DND-41 (cell line): ENCODE measurements at regions not wholly inside any gene's neighbourhood (a gene's known extent, or its start where the extent isn't known, plus 50 kb on each side); places are given as distances from the start of the nearest gene placed in this dataset.

Experiments used
- ATAC-seq: fragments of 200-7000 bp; cut with Tn5 transposase; 3 replicates; pipeline ENCODE4 v1.9.1; 2021; ENCODE audit warnings: low read depth; ENCODE audit not compliant: insufficient read depth
- DNase-seq: peaks from one replicate; pipeline ENCODE4 v3.0.0-alpha.2; 2020
- H2AFZ ChIP-seq: 2 replicates; pipeline ENCODE4 v1.6.0; 2012; ENCODE audit warnings: low read depth, low read length
- H3K27ac ChIP-seq: 2 replicates; pipeline ENCODE4 v1.5.1; 2012; ENCODE audit warnings: low read length, inconsistent platforms
- H3K27me3 ChIP-seq: fragments of 200-600 bp; sonication (generic); 2 replicates; pipeline ENCODE4 v1.6.0; 2012; ENCODE audit warnings: low read length, mild to moderate bottlenecking, inconsistent platforms; ENCODE audit not compliant: insufficient read depth, poor library complexity
- H3K36me3 ChIP-seq: 2 replicates; pipeline ENCODE4 v1.5.1; 2012; ENCODE audit warnings: low read length, inconsistent platforms; ENCODE audit not compliant: insufficient read depth
- H3K4me1 ChIP-seq: 2 replicates; pipeline ENCODE4 v1.5.1; 2012; ENCODE audit warnings: mild to moderate bottlenecking, low read length; ENCODE audit not compliant: insufficient read depth
- H3K4me2 ChIP-seq: 2 replicates; pipeline ENCODE4 v1.6.0; 2012; ENCODE audit warnings: mild to moderate bottlenecking, moderate library complexity, low read length, inconsistent platforms; ENCODE audit not compliant: insufficient read depth
- H3K4me3 ChIP-seq, 2 experiments: fragments of 200-600 bp in 1 of 2; shearing (Covaris generic) in 1 of 2; 2 replicates each; pipeline ENCODE4 v1.5.1; 2012 to 2016; ENCODE audit warnings: inconsistent platforms in 2 of 2, low read length in 2 of 2, mild to moderate bottlenecking in 2 of 2, low read depth in 1 of 2, moderate library complexity in 1 of 2
- H3K79me2 ChIP-seq: 2 replicates; pipeline ENCODE4 v1.6.0; 2012; ENCODE audit warnings: low read length, inconsistent platforms; ENCODE audit not compliant: insufficient read depth
- H3K9ac ChIP-seq: 2 replicates; pipeline ENCODE4 v1.6.0; 2012; ENCODE audit warnings: low read depth, mild to moderate bottlenecking, inconsistent platforms, low read length, moderate library complexity
- H3K9me3 ChIP-seq: 2 replicates; pipeline ENCODE4 v1.5.1; 2012; ENCODE audit warnings: low read length, moderate library complexity, mild to moderate bottlenecking, inconsistent platforms; ENCODE audit not compliant: insufficient read depth, severe bottlenecking
- H4K20me1 ChIP-seq: 2 replicates; pipeline ENCODE4 v1.6.0; 2012; ENCODE audit warnings: low read length; ENCODE audit not compliant: insufficient read depth
- EZH2 ChIP-seq: IDR thresholded peaks from 3 replicates; pipeline ENCODE4 v1.6.1; 2012; ENCODE audit warnings: borderline replicate concordance, low read depth, mild to moderate bottlenecking, moderate library complexity, low read length, inconsistent platforms; ENCODE audit not compliant: severe bottlenecking
- TF ChIP-seq, protein P1 (sequence below): IDR thresholded peaks from 2 replicates; pipeline ENCODE4 v1.5.1; 2012; ENCODE audit warnings: borderline replicate concordance, low read length, moderate library complexity, mild to moderate bottlenecking; ENCODE audit not compliant: poor library complexity, severe bottlenecking; ENCODE audit errors: extremely low read depth

DNA sequence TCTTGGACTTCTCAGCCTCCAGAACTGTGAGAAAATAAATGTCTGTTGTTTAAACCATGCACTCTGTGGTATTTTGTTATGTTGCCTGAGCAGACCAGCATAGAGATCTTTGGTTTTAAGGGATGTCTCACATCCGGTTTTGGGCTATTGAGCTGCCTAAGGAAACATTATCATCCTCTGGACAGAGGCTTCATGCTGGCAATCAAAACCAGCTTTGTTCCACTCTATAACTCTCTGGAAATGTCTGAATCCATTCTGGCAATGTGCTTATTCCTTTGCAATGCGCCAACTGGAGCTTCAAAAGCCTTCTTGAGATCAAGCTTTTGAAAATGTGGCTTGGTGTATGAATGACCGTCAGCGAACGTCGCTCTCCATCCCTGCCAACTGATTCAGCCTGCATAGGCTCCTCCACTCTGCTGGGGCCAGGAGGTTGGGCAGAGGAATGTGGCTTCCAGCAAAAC, 183.6 kb upstream of the MGAT5 start:
- DNase-seq (no peak), ATAC-seq (no peak)
- H3K4me1 ChIP-seq = no peaks in the 10 kb centered on the region

DNA sequence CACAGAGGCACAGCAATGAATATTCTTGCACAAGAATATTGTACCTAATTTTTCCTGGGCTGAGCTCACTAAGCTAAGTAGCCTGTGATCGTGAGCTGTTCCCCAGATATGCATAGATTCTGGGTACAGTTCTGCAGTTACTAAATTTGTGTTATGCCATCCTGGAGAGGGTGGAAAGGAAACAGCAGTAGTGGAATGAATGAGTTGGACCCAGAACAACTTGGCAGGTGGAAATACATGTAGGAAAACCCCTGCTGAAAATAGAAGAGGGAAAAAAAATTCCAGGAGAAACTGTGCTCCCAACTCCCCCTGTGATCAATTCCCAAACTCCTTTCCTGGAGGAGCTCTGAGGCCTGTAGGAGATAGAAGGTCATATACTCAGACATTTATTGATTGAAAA, 181.5 kb upstream of the MGAT5 start:
- no peak overlapping the region for H3K9ac ChIP-seq
- H3K9me3 ChIP-seq = peaks cover 20% of the 10 kb centered on the region

More for the DNA sequence above, 183.6 kb upstream of the MGAT5 start:
- Histone ChIP-seq H3K4me3 (no peak overlapping the region), H3K9me3 (peaks cover 6% of the 10 kb centered on the region), H3K36me3 (no peaks in the 10 kb centered on the region), H3K27me3 (no peaks in the 10 kb centered on the region), H2AFZ (no peak overlapping the region), H3K79me2 (no peaks in the 10 kb centered on the region), H3K9ac (no peak overlapping the region), H3K4me2 (no peak overlapping the region), H3K27ac (no peak overlapping the region), H4K20me1 (no peaks in the 10 kb centered on the region)
- TF ChIP-seq, protein P1, sequence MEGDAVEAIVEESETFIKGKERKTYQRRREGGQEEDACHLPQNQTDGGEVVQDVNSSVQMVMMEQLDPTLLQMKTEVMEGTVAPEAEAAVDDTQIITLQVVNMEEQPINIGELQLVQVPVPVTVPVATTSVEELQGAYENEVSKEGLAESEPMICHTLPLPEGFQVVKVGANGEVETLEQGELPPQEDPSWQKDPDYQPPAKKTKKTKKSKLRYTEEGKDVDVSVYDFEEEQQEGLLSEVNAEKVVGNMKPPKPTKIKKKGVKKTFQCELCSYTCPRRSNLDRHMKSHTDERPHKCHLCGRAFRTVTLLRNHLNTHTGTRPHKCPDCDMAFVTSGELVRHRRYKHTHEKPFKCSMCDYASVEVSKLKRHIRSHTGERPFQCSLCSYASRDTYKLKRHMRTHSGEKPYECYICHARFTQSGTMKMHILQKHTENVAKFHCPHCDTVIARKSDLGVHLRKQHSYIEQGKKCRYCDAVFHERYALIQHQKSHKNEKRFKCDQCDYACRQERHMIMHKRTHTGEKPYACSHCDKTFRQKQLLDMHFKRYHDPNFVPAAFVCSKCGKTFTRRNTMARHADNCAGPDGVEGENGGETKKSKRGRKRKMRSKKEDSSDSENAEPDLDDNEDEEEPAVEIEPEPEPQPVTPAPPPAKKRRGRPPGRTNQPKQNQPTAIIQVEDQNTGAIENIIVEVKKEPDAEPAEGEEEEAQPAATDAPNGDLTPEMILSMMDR = no peak
- TF ChIP-seq EZH2 = no peak

GRCh38 chr2:134073023-134073422, 180.8 kb upstream of the MGAT5 start:
- Histone ChIP-seq H3K27ac (no peak overlapping the region), H3K79me2 (no peaks in the 10 kb centered on the region), H3K9me3 (peaks cover 20% of the 10 kb centered on the region), H3K27me3 (no peaks in the 10 kb centered on the region), H3K4me1 (no peaks in the 10 kb centered on the region), H3K4me2 (no peak overlapping the region), H3K4me3 (no peak overlapping the region), H2AFZ (no peak overlapping the region), H4K20me1 (no peaks in the 10 kb centered on the region), H3K36me3 (no peaks in the 10 kb centered on the region), H3K9ac (no peak overlapping the region)
- TF ChIP-seq EZH2 = no peak
- TF ChIP-seq, protein P1 = no peak
- DNase-seq (no peak), ATAC-seq (no peak)

More for the DNA sequence above, 181.5 kb upstream of the MGAT5 start:
- H3K27ac ChIP-seq = no peak overlapping the region
- H3K4me2 ChIP-seq = no peak overlapping the region
- no peaks in the 10 kb centered on the region for H3K79me2 ChIP-seq
- no peak overlapping the region for H3K4me3 ChIP-seq
- no peaks in the 10 kb centered on the region for H3K36me3 ChIP-seq
- DNase-seq (no peak), ATAC-seq (no peak)
- H3K27me3 ChIP-seq = no peaks in the 10 kb centered on the region
- no peaks in the 10 kb centered on the region for H4K20me1 ChIP-seq
- TF ChIP-seq, protein P1 = no peak
- no peak for TF ChIP-seq EZH2
- H3K4me1 ChIP-seq = no peaks in the 10 kb centered on the region
- H2AFZ ChIP-seq = no peak overlapping the region

GRCh38 chr2:134074619-134075018, 179.3 kb upstream of the MGAT5 start:
- no peak for ATAC-seq
- H3K27me3 ChIP-seq = no peaks in the 10 kb centered on the region
- no peaks in the 10 kb centered on the region for H3K79me2 ChIP-seq
- peaks cover 20% of the 10 kb centered on the region for H3K9me3 ChIP-seq
- H3K4me3 ChIP-seq = no peak overlapping the region
- no peaks in the 10 kb centered on the region for H3K4me1 ChIP-seq
- H4K20me1 ChIP-seq = no peaks in the 10 kb centered on the region
- no peak overlapping the region for H2AFZ ChIP-seq
- no peak overlapping the region for H3K9ac ChIP-seq
- H3K27ac ChIP-seq = no peak overlapping the region
- no peak overlapping the region for H3K4me2 ChIP-seq
- TF ChIP-seq EZH2 = no peak
- TF ChIP-seq, protein P1 = no peak
- DNase-seq = no peak
- no peaks in the 10 kb centered on the region for H3K36me3 ChIP-seq
